GM19351 (cell line): ENCODE measurements at regions not wholly inside any gene's neighbourhood (a gene's known extent, or its start where the extent isn't known, plus 50 kb on each side); places are given as distances from the start of the nearest gene placed in this dataset.

ENCODE experiments used
- ATAC-seq: cut with Tn5 transposase; IDR thresholded peaks from one replicate; pipeline ENCODE4 v1.9.1; 2021; ENCODE audit warnings: mild to moderate bottlenecking, moderate library complexity; ENCODE audit not compliant: unreplicated experiment

GRCh38 chr12:106003297-106003696 lies 135.5 kb downstream of the NUAK1 start:
- no peak for ATAC-seq

GRCh38 chr12:106004289-106004688 lies 134.5 kb downstream of the NUAK1 start:
- ATAC-seq = no peak

- no peak for ATAC-seq
These were observed 132.4 kb downstream of the NUAK1 start for GRCh38 chr12:106006382-106006781.

- ATAC-seq = no peak
These were observed 131.8 kb downstream of the NUAK1 start for GRCh38 chr12:106006940-106007339.

- ATAC-seq = no peak
These were observed 128.0 kb downstream of the NUAK1 start for GRCh38 chr12:106010741-106011140.
